GM19395 (cell line): ENCODE measurements at regions not wholly inside any gene's neighbourhood (a gene's known extent, or its start where the extent isn't known, plus 50 kb on each side); places are given as distances from the start of the nearest gene placed in this dataset.

Source experiments
- ATAC-seq: cut with Tn5 transposase; IDR thresholded peaks from one replicate; pipeline ENCODE4 v1.9.1; 2021; ENCODE audit warnings: mild to moderate bottlenecking, moderate library complexity; ENCODE audit not compliant: unreplicated experiment

DNA sequence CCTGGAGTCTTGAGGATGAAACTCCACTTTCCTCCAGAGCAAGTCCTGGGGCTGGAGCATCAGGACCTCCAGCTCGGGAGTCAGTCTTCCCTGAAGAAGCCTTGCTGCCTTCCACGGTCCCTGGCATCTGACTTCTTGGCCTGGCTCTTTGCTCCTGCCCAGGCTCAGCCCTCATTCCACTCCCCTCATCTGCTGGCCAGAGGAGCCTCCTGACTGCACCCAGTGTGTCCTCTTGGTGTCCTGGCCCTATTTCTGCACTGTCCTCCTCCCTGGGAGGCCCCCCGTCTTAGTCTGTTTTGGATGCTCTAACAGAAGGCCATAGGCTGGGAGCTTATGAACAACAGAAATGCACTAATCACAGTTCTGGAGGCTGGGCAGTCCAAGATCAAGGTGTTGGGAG, 231.5 kb downstream of the LOXHD1 start:
- no peak for ATAC-seq

DNA sequence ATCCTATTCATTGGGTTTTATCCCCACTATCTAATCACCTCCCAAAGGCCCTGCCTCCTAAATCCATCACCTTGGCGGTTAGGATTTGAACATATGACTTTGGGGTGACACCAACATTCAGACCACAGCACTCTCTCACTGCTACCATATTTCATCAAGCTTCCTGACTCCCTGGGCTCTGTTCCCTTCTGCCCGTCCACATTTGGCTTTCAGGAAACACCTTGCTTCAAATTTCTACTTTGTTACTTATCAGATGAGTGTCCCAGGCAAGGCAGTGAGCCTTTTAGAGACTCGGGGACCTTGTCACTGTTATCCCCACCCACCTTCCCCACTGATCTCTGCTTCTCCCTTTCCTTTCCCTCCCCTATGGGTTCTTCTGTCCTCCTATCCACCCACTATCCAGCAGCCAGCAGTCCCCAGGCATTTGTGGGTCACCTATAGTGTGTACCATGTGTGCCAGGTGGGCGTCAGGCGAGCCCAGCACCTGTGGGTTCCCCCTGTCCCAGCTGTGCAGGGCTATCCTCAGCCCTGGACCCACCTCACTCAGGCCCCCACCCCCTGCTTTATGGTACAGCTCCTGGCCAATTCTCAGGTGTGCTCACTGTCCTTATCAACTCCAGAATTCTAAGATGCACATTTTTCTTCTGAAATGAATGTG, 230.9 kb downstream of the LOXHD1 start:
- no peak for ATAC-seq

DNA sequence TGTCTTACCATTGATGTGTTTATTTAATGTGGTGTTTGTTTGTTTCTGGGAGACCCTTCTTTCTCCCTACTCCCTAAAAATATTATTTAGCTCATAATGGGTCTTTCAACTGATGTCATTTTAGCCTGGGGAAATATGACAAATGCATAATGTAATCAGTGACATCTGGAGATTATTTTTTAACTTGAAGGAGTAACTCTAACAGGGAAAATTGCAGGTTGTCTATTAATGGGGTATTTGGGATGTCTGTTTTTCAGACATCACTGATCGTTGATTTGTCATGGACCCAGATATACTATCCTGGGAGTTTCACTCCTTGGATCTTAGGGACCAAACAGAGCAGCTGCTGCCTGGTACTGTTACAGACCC, 230.4 kb downstream of the LOXHD1 start:
- ATAC-seq = no peak
